HFFc6 (cell line): ENCODE measurements at regions not wholly inside any gene's neighbourhood (a gene's known extent, or its start where the extent isn't known, plus 50 kb on each side); places are given as distances from the start of the nearest gene placed in this dataset.
"Not testable (repeated sequence)": the region's sequence is repeated elsewhere in the genome, so short reads cannot be mapped to it uniquely, and the experiment has no call there.

Source experiments
- DNase-seq: peaks from one replicate; pipeline ENCODE4 v3.0.0-alpha.2; 2018
- H3K27ac Mint-ChIP-seq: 2 replicates; pipeline ENCODE4 v1.8.0; 2020; ENCODE audit warnings: mild to moderate bottlenecking, mixed read lengths
- H3K27me3 Mint-ChIP-seq: 2 replicates; pipeline ENCODE4 v1.8.0; 2021; ENCODE audit warnings: mild to moderate bottlenecking, moderate library complexity, mixed read lengths; ENCODE audit not compliant: insufficient read depth
- H3K36me3 Mint-ChIP-seq: 2 replicates; pipeline ENCODE4 v1.8.0; 2021; ENCODE audit warnings: low read depth, mixed read lengths
- H3K4me1 Mint-ChIP-seq: 2 replicates; pipeline ENCODE4 v1.8.0; 2020; ENCODE audit warnings: low read depth, mixed read lengths
- H3K4me3 Mint-ChIP-seq: 2 replicates; pipeline ENCODE4 v1.8.0; 2020; ENCODE audit warnings: mild to moderate bottlenecking, moderate library complexity, mixed read lengths
- H3K9me3 Mint-ChIP-seq: 2 replicates; pipeline ENCODE4 v1.8.0; 2020; ENCODE audit warnings: mild to moderate bottlenecking, mixed read lengths
- CTCF ChIP-seq: fragments of 200-600 bp; sonication (generic); IDR thresholded peaks from 2 replicates; pipeline ENCODE4 v1.5.0; 2021; ENCODE audit warnings: antibody characterized with exemption, mild to moderate bottlenecking

- no peaks in the 10 kb centered on the region for H3K27me3 Mint-ChIP-seq
- H3K4me1 Mint-ChIP-seq: no peaks in the 10 kb centered on the region
- H3K36me3 Mint-ChIP-seq: no peaks in the 10 kb centered on the region
- DNase-seq: no peak
- no peak overlapping the region for H3K27ac Mint-ChIP-seq
- no peak overlapping the region for H3K4me3 Mint-ChIP-seq
- no peak for TF ChIP-seq CTCF
- peaks cover 32% of the 10 kb centered on the region for H3K9me3 Mint-ChIP-seq
Measured at GRCh38 chr5:166282939-166283338, 2008.5 kb upstream of the WWC1 start.

- H3K4me1 Mint-ChIP-seq: no peaks in the 10 kb centered on the region
- H3K27me3 Mint-ChIP-seq: no peaks in the 10 kb centered on the region
- peaks cover 35% of the 10 kb centered on the region for H3K9me3 Mint-ChIP-seq
- no peaks in the 10 kb centered on the region for H3K36me3 Mint-ChIP-seq
- H3K27ac Mint-ChIP-seq: no peak overlapping the region
- no peak for DNase-seq
- no peak for TF ChIP-seq CTCF
- H3K4me3 Mint-ChIP-seq: no peak overlapping the region
Measured at GRCh38 chr5:166285361-166285760, 2006.1 kb upstream of the WWC1 start.

- no peaks in the 10 kb centered on the region for H3K27me3 Mint-ChIP-seq
- no peak overlapping the region for H3K27ac Mint-ChIP-seq
- no peak for TF ChIP-seq CTCF
- H3K4me1 Mint-ChIP-seq: no peaks in the 10 kb centered on the region
- H3K4me3 Mint-ChIP-seq: no peak overlapping the region
- no peak for DNase-seq
- peaks cover 34% of the 10 kb centered on the region for H3K9me3 Mint-ChIP-seq
- H3K36me3 Mint-ChIP-seq: no peaks in the 10 kb centered on the region; the same call in 1 of the 2 replicates
Measured at GRCh38 chr5:166286832-166287231, 2004.6 kb upstream of the WWC1 start.

- Mint-ChIP-seq H3K4me1 (no peaks in the 10 kb centered on the region), H3K4me3 (no peak overlapping the region), H3K27me3 (no peaks in the 10 kb centered on the region), H3K36me3 (no peaks in the 10 kb centered on the region; the same call in 1 of the 2 replicates), H3K9me3 (peaks cover 31% of the 10 kb centered on the region), H3K27ac (no peak overlapping the region)
- TF ChIP-seq CTCF: no peak
- no peak for DNase-seq
Measured at GRCh38 chr5:166287866-166288265, 2003.6 kb upstream of the WWC1 start.

- H3K27ac Mint-ChIP-seq, DNase-seq, H3K27me3 Mint-ChIP-seq, H3K36me3 Mint-ChIP-seq, H3K4me1 Mint-ChIP-seq, H3K4me3 Mint-ChIP-seq: not testable (repeated sequence)
- H3K9me3 Mint-ChIP-seq: peaks cover 36% of the 10 kb centered on the region
Measured at GRCh38 chr5:166291800-166292199, 1999.6 kb upstream of the WWC1 start.

- no peak overlapping the region for H3K4me3 Mint-ChIP-seq
- H3K4me1 Mint-ChIP-seq: no peaks in the 10 kb centered on the region
- no peak for DNase-seq
- peaks cover 43% of the 10 kb centered on the region for H3K9me3 Mint-ChIP-seq
- no peak overlapping the region for H3K27ac Mint-ChIP-seq
- H3K36me3 Mint-ChIP-seq: no peaks in the 10 kb centered on the region; the same call in 1 of the 2 replicates
- no peak for TF ChIP-seq CTCF
- H3K27me3 Mint-ChIP-seq: no peaks in the 10 kb centered on the region; the same call in 1 of the 2 replicates
Measured at GRCh38 chr5:166293892-166294291, 1997.6 kb upstream of the WWC1 start.
